Lower leg skin (tissue), 3 donors: ENCODE measurements at regions not wholly inside any gene's neighbourhood (a gene's known extent, or its start where the extent isn't known, plus 50 kb on each side); places are given as distances from the start of the nearest gene placed in this dataset.

Experiments used
- POLR2A ChIP-seq, 2 donors: fragments of 450-650 bp; IDR thresholded peaks; one replicate each; pipeline ENCODE4 v1.6.1; 2016 to 2017; ENCODE audit warnings: antibody characterized with exemption in 2 of 2, mild to moderate bottlenecking in 1 of 2, moderate library complexity in 1 of 2
- TF ChIP-seq, protein P1 (sequence below), 3 donors: fragments of 450-650 bp; IDR thresholded peaks; one replicate each; pipeline ENCODE4 v1.5.1; 2016; ENCODE audit warnings: antibody characterized with exemption in 3 of 3, mild to moderate bottlenecking in 3 of 3, moderate library complexity in 2 of 3

DNA sequence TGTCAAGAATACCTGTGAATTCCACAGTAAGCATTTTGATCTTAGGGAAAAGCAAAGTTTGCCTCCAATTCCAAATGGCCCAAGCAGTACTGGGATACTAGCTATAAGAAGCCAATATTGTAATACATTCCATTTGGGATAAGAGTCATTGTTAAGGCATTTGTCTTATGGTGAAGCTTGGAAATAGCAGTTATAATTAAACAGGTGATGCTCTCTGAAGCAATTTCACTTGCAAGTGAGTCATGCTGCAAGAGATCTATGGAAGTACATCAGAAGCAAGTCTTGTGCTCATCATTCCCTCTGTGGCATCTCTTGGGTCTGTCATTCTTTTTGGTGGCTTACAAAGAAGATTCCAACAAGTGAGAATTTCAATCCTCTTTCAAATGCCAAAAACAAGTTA lies 386.4 kb upstream of the RPS6KA3 start:
- TF ChIP-seq, protein P1, sequence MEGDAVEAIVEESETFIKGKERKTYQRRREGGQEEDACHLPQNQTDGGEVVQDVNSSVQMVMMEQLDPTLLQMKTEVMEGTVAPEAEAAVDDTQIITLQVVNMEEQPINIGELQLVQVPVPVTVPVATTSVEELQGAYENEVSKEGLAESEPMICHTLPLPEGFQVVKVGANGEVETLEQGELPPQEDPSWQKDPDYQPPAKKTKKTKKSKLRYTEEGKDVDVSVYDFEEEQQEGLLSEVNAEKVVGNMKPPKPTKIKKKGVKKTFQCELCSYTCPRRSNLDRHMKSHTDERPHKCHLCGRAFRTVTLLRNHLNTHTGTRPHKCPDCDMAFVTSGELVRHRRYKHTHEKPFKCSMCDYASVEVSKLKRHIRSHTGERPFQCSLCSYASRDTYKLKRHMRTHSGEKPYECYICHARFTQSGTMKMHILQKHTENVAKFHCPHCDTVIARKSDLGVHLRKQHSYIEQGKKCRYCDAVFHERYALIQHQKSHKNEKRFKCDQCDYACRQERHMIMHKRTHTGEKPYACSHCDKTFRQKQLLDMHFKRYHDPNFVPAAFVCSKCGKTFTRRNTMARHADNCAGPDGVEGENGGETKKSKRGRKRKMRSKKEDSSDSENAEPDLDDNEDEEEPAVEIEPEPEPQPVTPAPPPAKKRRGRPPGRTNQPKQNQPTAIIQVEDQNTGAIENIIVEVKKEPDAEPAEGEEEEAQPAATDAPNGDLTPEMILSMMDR (IDR thresholded peaks at IDR 0.05) = no peak
- no peak for TF ChIP-seq POLR2A (IDR thresholded peaks at IDR 0.05)
